DND-41 (cell line): ENCODE measurements at regions not wholly inside any gene's neighbourhood (a gene's known extent, or its start where the extent isn't known, plus 50 kb on each side); places are given as distances from the start of the nearest gene placed in this dataset.
"Not testable (repeated sequence)": the region's sequence is repeated elsewhere in the genome, so short reads cannot be mapped to it uniquely, and the experiment has no call there.

Experiments
- ATAC-seq: fragments of 200-7000 bp; cut with Tn5 transposase; 3 replicates; pipeline ENCODE4 v1.9.1; 2021; ENCODE audit warnings: low read depth; ENCODE audit not compliant: insufficient read depth
- DNase-seq: peaks from one replicate; pipeline ENCODE4 v3.0.0-alpha.2; 2020
- H2AFZ ChIP-seq: 2 replicates; pipeline ENCODE4 v1.6.0; 2012; ENCODE audit warnings: low read depth, low read length
- H3K27ac ChIP-seq: 2 replicates; pipeline ENCODE4 v1.5.1; 2012; ENCODE audit warnings: low read length, inconsistent platforms
- H3K27me3 ChIP-seq: fragments of 200-600 bp; sonication (generic); 2 replicates; pipeline ENCODE4 v1.6.0; 2012; ENCODE audit warnings: low read length, mild to moderate bottlenecking, inconsistent platforms; ENCODE audit not compliant: insufficient read depth, poor library complexity
- H3K36me3 ChIP-seq: 2 replicates; pipeline ENCODE4 v1.5.1; 2012; ENCODE audit warnings: low read length, inconsistent platforms; ENCODE audit not compliant: insufficient read depth
- H3K4me1 ChIP-seq: 2 replicates; pipeline ENCODE4 v1.5.1; 2012; ENCODE audit warnings: mild to moderate bottlenecking, low read length; ENCODE audit not compliant: insufficient read depth
- H3K4me2 ChIP-seq: 2 replicates; pipeline ENCODE4 v1.6.0; 2012; ENCODE audit warnings: mild to moderate bottlenecking, moderate library complexity, low read length, inconsistent platforms; ENCODE audit not compliant: insufficient read depth
- H3K4me3 ChIP-seq, 2 experiments: fragments of 200-600 bp in 1 of 2; shearing (Covaris generic) in 1 of 2; 2 replicates each; pipeline ENCODE4 v1.5.1; 2012 to 2016; ENCODE audit warnings: inconsistent platforms in 2 of 2, low read length in 2 of 2, mild to moderate bottlenecking in 2 of 2, low read depth in 1 of 2, moderate library complexity in 1 of 2
- H3K79me2 ChIP-seq: 2 replicates; pipeline ENCODE4 v1.6.0; 2012; ENCODE audit warnings: low read length, inconsistent platforms; ENCODE audit not compliant: insufficient read depth
- H3K9ac ChIP-seq: 2 replicates; pipeline ENCODE4 v1.6.0; 2012; ENCODE audit warnings: low read depth, mild to moderate bottlenecking, inconsistent platforms, low read length, moderate library complexity
- H3K9me3 ChIP-seq: 2 replicates; pipeline ENCODE4 v1.5.1; 2012; ENCODE audit warnings: low read length, moderate library complexity, mild to moderate bottlenecking, inconsistent platforms; ENCODE audit not compliant: insufficient read depth, severe bottlenecking
- H4K20me1 ChIP-seq: 2 replicates; pipeline ENCODE4 v1.6.0; 2012; ENCODE audit warnings: low read length; ENCODE audit not compliant: insufficient read depth
- CTCF ChIP-seq: IDR thresholded peaks from 2 replicates; pipeline ENCODE4 v1.5.1; 2012; ENCODE audit warnings: borderline replicate concordance, low read length, moderate library complexity, mild to moderate bottlenecking; ENCODE audit not compliant: poor library complexity, severe bottlenecking; ENCODE audit errors: extremely low read depth
- EZH2 ChIP-seq: IDR thresholded peaks from 3 replicates; pipeline ENCODE4 v1.6.1; 2012; ENCODE audit warnings: borderline replicate concordance, low read depth, mild to moderate bottlenecking, moderate library complexity, low read length, inconsistent platforms; ENCODE audit not compliant: severe bottlenecking

GRCh38 chr4:30867427-30867826 is 147.3 kb downstream of the PCDH7 start:
- Histone ChIP-seq H3K27ac (no peak overlapping the region), H3K4me3 (no peak overlapping the region), H3K9me3 (no peaks in the 10 kb centered on the region), H3K36me3 (no peaks in the 10 kb centered on the region), H3K79me2 (no peaks in the 10 kb centered on the region), H3K27me3 (no peaks in the 10 kb centered on the region), H4K20me1 (no peaks in the 10 kb centered on the region), H3K9ac (no peak overlapping the region), H3K4me1 (no peaks in the 10 kb centered on the region), H2AFZ (no peak overlapping the region), H3K4me2 (no peak overlapping the region)
- ATAC-seq (no peak), DNase-seq (no peak)
- TF ChIP-seq EZH2 (no peak), CTCF (no peak)

- Histone ChIP-seq H3K9ac (no peak overlapping the region), H3K36me3 (no peaks in the 10 kb centered on the region), H3K4me2 (no peak overlapping the region), H3K9me3 (no peaks in the 10 kb centered on the region), H3K27me3 (no peaks in the 10 kb centered on the region), H3K4me1 (no peaks in the 10 kb centered on the region), H4K20me1 (no peaks in the 10 kb centered on the region), H2AFZ (no peak overlapping the region), H3K79me2 (no peaks in the 10 kb centered on the region), H3K4me3 (no peak overlapping the region), H3K27ac (no peak overlapping the region)
- DNase-seq (no peak), ATAC-seq (no peak)
- no peak for TF ChIP-seq CTCF
- no peak for TF ChIP-seq EZH2
Measured at GRCh38 chr4:30868111-30868895, 148.1 kb downstream of the PCDH7 start.

- not testable (repeated sequence) for H3K27ac ChIP-seq, H3K4me2 ChIP-seq, H2AFZ ChIP-seq, DNase-seq, ATAC-seq, H3K79me2 ChIP-seq, H3K4me3 ChIP-seq, H4K20me1 ChIP-seq, H3K9me3 ChIP-seq, H3K27me3 ChIP-seq, H3K9ac ChIP-seq, H3K4me1 ChIP-seq, H3K36me3 ChIP-seq
Measured at GRCh38 chr4:30869387-30869786, 149.2 kb downstream of the PCDH7 start.

GRCh38 chr4:30870513-30870912 is 150.3 kb downstream of the PCDH7 start:
- Histone ChIP-seq H3K9me3 (no peaks in the 10 kb centered on the region), H3K4me2 (no peak overlapping the region), H3K27ac (no peak overlapping the region), H3K4me1 (no peaks in the 10 kb centered on the region), H2AFZ (no peak overlapping the region), H3K4me3 (no peak overlapping the region), H3K27me3 (no peaks in the 10 kb centered on the region), H3K9ac (no peak overlapping the region), H3K36me3 (no peaks in the 10 kb centered on the region), H4K20me1 (no peaks in the 10 kb centered on the region), H3K79me2 (no peaks in the 10 kb centered on the region)
- DNase-seq (no peak), ATAC-seq (no peak)
- TF ChIP-seq CTCF (no peak), EZH2 (no peak)
